Cardiac muscle cell (in vitro differentiated cells and primary cell): ENCODE measurements at regions not wholly inside any gene's neighbourhood (a gene's known extent, or its start where the extent isn't known, plus 50 kb on each side); places are given as distances from the start of the nearest gene placed in this dataset.
A peak's percentile ranks its signal among the peaks of the same experiment; 100 is the strongest.
"Not testable (repeated sequence)": the region's sequence is repeated elsewhere in the genome, so short reads cannot be mapped to it uniquely, and the experiment has no call there.

Source experiments
- DNase-seq, 2 donors: peaks; one replicate each; pipeline versions ENCODE4 v3.0.0 to v3.0.0-alpha.2; 2010 to 2017; ENCODE audit warnings: low read depth in 1 of 2, low spot score in 1 of 2
- H3K27ac ChIP-seq: fragments of 200-600 bp; sonication (generic); 2 replicates; pipeline ENCODE4 v1.5.1; 2016
- H3K27me3 ChIP-seq: fragments of 200-600 bp; sonication (generic); 2 replicates; pipeline ENCODE4 v1.6.0; 2016; ENCODE audit warnings: control low read depth
- H3K36me3 ChIP-seq: fragments of 200-600 bp; sonication (generic); 2 replicates; pipeline ENCODE4 v1.5.1; 2016; ENCODE audit warnings: control low read depth
- H3K4me1 ChIP-seq: fragments of 200-600 bp; sonication (generic); 2 replicates; pipeline ENCODE4 v1.8.1; 2017; ENCODE audit warnings: low read depth, mild to moderate bottlenecking, mixed run types
- H3K4me3 ChIP-seq: fragments of 200-600 bp; sonication (generic); 2 replicates; pipeline ENCODE4 v1.5.1; 2016; ENCODE audit warnings: mild to moderate bottlenecking
- H3K9me3 ChIP-seq: fragments of 200-600 bp; sonication (generic); 2 replicates; pipeline ENCODE4 v1.5.1; 2017; ENCODE audit warnings: low read depth, mild to moderate bottlenecking, control low read depth
- CTCF ChIP-seq: IDR thresholded peaks from 2 replicates; pipeline ENCODE4 v1.5.1; 2012; ENCODE audit warnings: low read depth, mild to moderate bottlenecking, low read length

GRCh38 chr5:125992050-125992449, 431.2 kb upstream of the GRAMD2B start:
- no peaks in the 10 kb centered on the region for H3K36me3 ChIP-seq
- no peak for DNase-seq
- peaks cover 6% of the 10 kb centered on the region for H3K4me1 ChIP-seq
- H3K9me3 ChIP-seq: no peaks in the 10 kb centered on the region
- no peak for TF ChIP-seq CTCF
- no peak overlapping the region for H3K4me3 ChIP-seq
- no peaks in the 10 kb centered on the region for H3K27me3 ChIP-seq
- H3K27ac ChIP-seq: peak overlapping the region; percentile 12

GRCh38 chr5:125999271-126000030, 423.8 kb upstream of the GRAMD2B start:
- DNase-seq, H3K36me3 ChIP-seq, H3K4me3 ChIP-seq, H3K9me3 ChIP-seq, H3K27ac ChIP-seq, H3K27me3 ChIP-seq: not testable (repeated sequence)
- H3K4me1 ChIP-seq: peaks cover 11% of the 10 kb centered on the region

GRCh38 chr5:126000507-126000906, 422.7 kb upstream of the GRAMD2B start:
- no peak overlapping the region for H3K4me3 ChIP-seq
- TF ChIP-seq CTCF: no peak
- H3K4me1 ChIP-seq: peaks cover 11% of the 10 kb centered on the region

GRCh38 chr5:126002222-126002897, 420.8 kb upstream of the GRAMD2B start:
- Histone ChIP-seq H3K27ac (peak overlapping the region; percentile 52), H3K9me3 (no peaks in the 10 kb centered on the region), H3K4me3 (no peak overlapping the region), H3K4me1 (peaks cover 11% of the 10 kb centered on the region), H3K27me3 (no peaks in the 10 kb centered on the region), H3K36me3 (no peaks in the 10 kb centered on the region)
- TF ChIP-seq CTCF: no peak
- DNase-seq: peak; percentile 6 to 96

More at GRCh38 chr5:126000507-126000906, 422.7 kb upstream of the GRAMD2B start:
- H3K36me3 ChIP-seq: no peaks in the 10 kb centered on the region
- no peak for DNase-seq
- H3K9me3 ChIP-seq: no peaks in the 10 kb centered on the region
- H3K27ac ChIP-seq: no peak overlapping the region
- H3K27me3 ChIP-seq: no peaks in the 10 kb centered on the region

- Histone ChIP-seq H3K36me3 (no peaks in the 10 kb centered on the region), H3K4me1 (peaks cover 11% of the 10 kb centered on the region), H3K27me3 (no peaks in the 10 kb centered on the region), H3K4me3 (no peak overlapping the region), H3K27ac (no peak overlapping the region), H3K9me3 (no peaks in the 10 kb centered on the region)
- TF ChIP-seq CTCF: no peak
- DNase-seq: peak in 1 of 2 donors; percentile 94
Observed at GRCh38 chr5:126003309-126003708, 419.9 kb upstream of the GRAMD2B start.

- Histone ChIP-seq H3K27ac (no peak overlapping the region), H3K4me3 (no peak overlapping the region), H3K9me3 (no peaks in the 10 kb centered on the region), H3K27me3 (no peaks in the 10 kb centered on the region), H3K36me3 (no peaks in the 10 kb centered on the region), H3K4me1 (peaks cover 11% of the 10 kb centered on the region)
- TF ChIP-seq CTCF: no peak
- DNase-seq: no peak
Observed at GRCh38 chr5:126004636-126005035, 418.6 kb upstream of the GRAMD2B start.
